Duodenal mucosa (tissue), 2 donors: ENCODE measurements at regions not wholly inside any gene's neighbourhood (a gene's known extent, or its start where the extent isn't known, plus 50 kb on each side); places are given as distances from the start of the nearest gene placed in this dataset.

Experiments
- H3K27ac ChIP-seq: one replicate; pipeline ENCODE4 v1.7.0; 2013; ENCODE audit warnings: low read depth, low read length
- H3K27me3 ChIP-seq, 2 donors: one replicate each; pipeline ENCODE4 v1.7.0; 2013; ENCODE audit warnings: low read length in 2 of 2, control low read depth in 1 of 2; ENCODE audit not compliant: insufficient read depth in 2 of 2, control insufficient read depth in 1 of 2
- H3K36me3 ChIP-seq, 2 donors: one replicate each; pipeline ENCODE4 v1.7.0; 2013; ENCODE audit warnings: low read length in 2 of 2, control low read depth in 1 of 2; ENCODE audit not compliant: insufficient read depth in 2 of 2, control insufficient read depth in 1 of 2
- H3K4me1 ChIP-seq, 2 donors: one replicate each; pipeline ENCODE4 v1.7.0; 2013; ENCODE audit warnings: low read length in 2 of 2, control low read depth in 1 of 2; ENCODE audit not compliant: insufficient read depth in 2 of 2, control insufficient read depth in 1 of 2
- H3K4me3 ChIP-seq, 2 donors: one replicate each; pipeline ENCODE4 v1.7.0; 2013; ENCODE audit warnings: low read length in 2 of 2, low read depth in 1 of 2
- H3K9ac ChIP-seq, 2 donors: one replicate each; pipeline ENCODE4 v1.7.0; 2013; ENCODE audit warnings: low read length in 2 of 2, low read depth in 1 of 2
- H3K9me3 ChIP-seq, 2 donors: one replicate each; pipeline ENCODE4 v1.7.0; 2013; ENCODE audit warnings: low read length in 2 of 2, control low read depth in 1 of 2; ENCODE audit not compliant: control insufficient read depth in 1 of 2

- H3K9me3 ChIP-seq = peaks cover 0 to 3% of the 10 kb centered on the region in 2 donors
- no peaks in the 10 kb centered on the region for H3K4me1 ChIP-seq
- H3K27ac ChIP-seq = no peak overlapping the region
- no peaks in the 10 kb centered on the region for H3K36me3 ChIP-seq
- H3K4me3 ChIP-seq = no peak overlapping the region
- no peaks in the 10 kb centered on the region for H3K27me3 ChIP-seq
- H3K9ac ChIP-seq = no peak overlapping the region
Measured at GRCh38 chr4:127151941-127152340, 480.8 kb upstream of the INTU start.

- H3K4me3 ChIP-seq = no peak overlapping the region
- H3K36me3 ChIP-seq = no peaks in the 10 kb centered on the region
- no peaks in the 10 kb centered on the region for H3K4me1 ChIP-seq
- no peaks in the 10 kb centered on the region for H3K27me3 ChIP-seq
- no peak overlapping the region for H3K9ac ChIP-seq
- peaks cover 0 to 3% of the 10 kb centered on the region in 2 donors for H3K9me3 ChIP-seq
- H3K27ac ChIP-seq = no peak overlapping the region
Measured at GRCh38 chr4:127155116-127155515, 477.6 kb upstream of the INTU start.

GRCh38 chr4:127155555-127155954 is 477.2 kb upstream of the INTU start:
- peaks cover 0 to 3% of the 10 kb centered on the region in 2 donors for H3K9me3 ChIP-seq

GRCh38 chr4:127162741-127163140 is 470.0 kb upstream of the INTU start:
- Histone ChIP-seq H3K4me1 (no peaks in the 10 kb centered on the region), H3K9ac (no peak overlapping the region), H3K4me3 (no peak overlapping the region), H3K27ac (no peak overlapping the region), H3K36me3 (no peaks in the 10 kb centered on the region), H3K9me3 (no peaks in the 10 kb centered on the region), H3K27me3 (no peaks in the 10 kb centered on the region)

More at GRCh38 chr4:127155555-127155954, 477.2 kb upstream of the INTU start:
- H3K4me1 ChIP-seq = no peaks in the 10 kb centered on the region
- H3K27me3 ChIP-seq = no peaks in the 10 kb centered on the region
- H3K27ac ChIP-seq = no peak overlapping the region
- no peak overlapping the region for H3K9ac ChIP-seq
- H3K36me3 ChIP-seq = no peaks in the 10 kb centered on the region
- H3K4me3 ChIP-seq = no peak overlapping the region

GRCh38 chr4:127165971-127166370 is 466.8 kb upstream of the INTU start:
- H3K9ac ChIP-seq = no peak overlapping the region
- no peaks in the 10 kb centered on the region for H3K4me1 ChIP-seq
- no peaks in the 10 kb centered on the region for H3K27me3 ChIP-seq
- no peak overlapping the region for H3K27ac ChIP-seq
- H3K4me3 ChIP-seq = no peak overlapping the region
- no peaks in the 10 kb centered on the region for H3K36me3 ChIP-seq
- no peaks in the 10 kb centered on the region for H3K9me3 ChIP-seq

- no peak overlapping the region for H3K9ac ChIP-seq
- H3K4me3 ChIP-seq = no peak overlapping the region
- no peaks in the 10 kb centered on the region for H3K4me1 ChIP-seq
- no peak overlapping the region for H3K27ac ChIP-seq
- H3K27me3 ChIP-seq = no peaks in the 10 kb centered on the region
- peaks cover 0 to 1% of the 10 kb centered on the region in 2 donors for H3K9me3 ChIP-seq
- no peaks in the 10 kb centered on the region for H3K36me3 ChIP-seq
Measured at GRCh38 chr4:127174201-127174600, 458.6 kb upstream of the INTU start.

GRCh38 chr4:127174616-127175015 is 458.1 kb upstream of the INTU start:
- Histone ChIP-seq H3K27me3 (no peaks in the 10 kb centered on the region), H3K9ac (no peak overlapping the region), H3K4me1 (no peaks in the 10 kb centered on the region), H3K27ac (no peak overlapping the region), H3K36me3 (no peaks in the 10 kb centered on the region), H3K9me3 (peaks cover 0 to 1% of the 10 kb centered on the region in 2 donors), H3K4me3 (no peak overlapping the region)

- no peak overlapping the region for H3K27ac ChIP-seq
- no peak overlapping the region for H3K9ac ChIP-seq
- no peak overlapping the region for H3K4me3 ChIP-seq
- no peaks in the 10 kb centered on the region for H3K36me3 ChIP-seq
- H3K9me3 ChIP-seq = no peaks in the 10 kb centered on the region
- no peaks in the 10 kb centered on the region for H3K27me3 ChIP-seq
- H3K4me1 ChIP-seq = no peaks in the 10 kb centered on the region
Measured at GRCh38 chr4:127179256-127180087, 453.3 kb upstream of the INTU start.

- H3K27ac ChIP-seq = no peak overlapping the region
- peaks cover under 1 to 6% of the 10 kb centered on the region in 2 donors for H3K9me3 ChIP-seq
- no peak overlapping the region for H3K4me3 ChIP-seq
- no peaks in the 10 kb centered on the region for H3K27me3 ChIP-seq
- no peaks in the 10 kb centered on the region for H3K36me3 ChIP-seq
- no peaks in the 10 kb centered on the region for H3K4me1 ChIP-seq
- no peak overlapping the region for H3K9ac ChIP-seq
Measured at GRCh38 chr4:127181001-127181400, 451.8 kb upstream of the INTU start.

- H3K27ac ChIP-seq = no peak overlapping the region
- H3K4me1 ChIP-seq = no peaks in the 10 kb centered on the region
- H3K9ac ChIP-seq = no peak overlapping the region
- no peaks in the 10 kb centered on the region for H3K36me3 ChIP-seq
- H3K9me3 ChIP-seq = peaks cover 2 to 6% of the 10 kb centered on the region in 2 donors
- no peak overlapping the region for H3K4me3 ChIP-seq
- H3K27me3 ChIP-seq = no peaks in the 10 kb centered on the region
Measured at GRCh38 chr4:127182687-127183086, 450.1 kb upstream of the INTU start.
